ENCODE measurements at regions not wholly inside any gene's neighbourhood (a gene's known extent, or its start where the extent isn't known, plus 50 kb on each side); places are given as distances from the start of the nearest gene placed in this dataset.

GRCh38 chr16:72244853-72245252 is 72.9 kb upstream of the PMFBP1 start:
- H3K9me1 ChIP-seq (ENCODE audit: control insufficient read depth, insufficient read depth, low read length): no peaks in the 10 kb centered on the region
- no peak overlapping the region for H3K4me2 ChIP-seq (ENCODE audit: insufficient read depth, low read length)
- H3K4me1 ChIP-seq (replicated peaks in 1 of 2; ENCODE audit: control insufficient read depth in 2 of 2, insufficient read depth in 2 of 2, low read length in 2 of 2): no peaks in the 10 kb centered on the region
- FAIRE-seq: no peak
- no peaks in the 10 kb centered on the region for H3K79me2 ChIP-seq (ENCODE audit: control insufficient read depth, insufficient read depth, low read length)
- no peak overlapping the region for H3K27ac ChIP-seq (ENCODE audit: extremely low read depth, low read depth, low read length)
- no peaks in the 10 kb centered on the region for H4K20me1 ChIP-seq (replicated peaks; ENCODE audit: control insufficient read depth, insufficient read depth, low read length)
- peaks cover 0 to 2% of the 10 kb centered on the region in 2 experiments; a peak in 1 of 5 replicates for H3K27me3 ChIP-seq (ENCODE audit: control insufficient read depth in 2 of 2, insufficient read depth in 2 of 2, low read length in 2 of 2)
- TF ChIP-seq CTCF (IDR thresholded peaks at IDR 0.05 in 2 of 3, conservative IDR thresholded peaks at IDR 0.05 in 1 of 3; ENCODE audit: insufficient read depth in 2 of 3, low read depth in 1 of 3, low read length in 3 of 3) (peak in 1 of 3 experiments; percentile 25; a peak in 2 of 6 replicates), RAD21 (CRISPR knock-in tag; conservative IDR thresholded peaks at IDR 0.05 in 1 of 2, IDR thresholded peaks at IDR 0.05 in 1 of 2) (peak in 1 of 2 experiments; percentile 23; a peak in 1 of 4 replicates), KHSRP (IDR thresholded peaks at IDR 0.05) (no peak)
- POLR2A ChIA-PET: no interaction called here
- CTCF ChIA-PET (ENCODE audit: low intra/inter-chr PET ratio): interaction anchor here (1.1 kb wide), 1 partner anchor 223 kb away, joined by 4 read pairs; no protein-coding TSS in a partner anchor
- intact Hi-C loops (cut with micrococcal nuclease) (loop anchor here (5.0 kb wide), 1 partner anchor 222 kb away; no protein-coding TSS in a partner anchor), in situ Hi-C loops (cut with MboI) (no loop called here)
- BruUV-seq (replicated peaks): no TSS peak
- no peaks in the 10 kb centered on the region for H3K9me3 ChIP-seq (replicated peaks; ENCODE audit: control insufficient read depth, insufficient read depth, low read depth, low read length)
- H3K9ac ChIP-seq (ENCODE audit: insufficient read depth in 1 of 2, low read depth in 2 of 2, low read length in 2 of 2): no peak overlapping the region
- H3K4me3 ChIP-seq: no peak overlapping the region
- no peak for DNase-seq (ENCODE audit: extremely low read depth in 1 of 4, low spot score in 3 of 4)
- ATAC-seq: no peak
- H3K36me3 ChIP-seq (ENCODE audit: control insufficient read depth, insufficient read depth, low read length): no peaks in the 10 kb centered on the region
- H2AFZ ChIP-seq (ENCODE audit: low read depth, low read length): no peak overlapping the region
- WGBS (ENCODE audit: insufficient coverage, low coverage, missing lambda C conversion rate): 0% methylated on average over 5 of the region's 5 CpGs

- Histone ChIP-seq H3K4me3 (no peak overlapping the region), H3K79me2 (ENCODE audit: control insufficient read depth, insufficient read depth, low read length) (no peaks in the 10 kb centered on the region), H3K27me3 (ENCODE audit: control insufficient read depth in 2 of 2, insufficient read depth in 2 of 2, low read length in 2 of 2) (peaks cover 0 to 2% of the 10 kb centered on the region in 2 experiments; a peak in 1 of 5 replicates), H3K9me1 (ENCODE audit: control insufficient read depth, insufficient read depth, low read length) (no peaks in the 10 kb centered on the region), H3K4me2 (ENCODE audit: insufficient read depth, low read length) (no peak overlapping the region), H3K4me1 (replicated peaks in 1 of 2; ENCODE audit: control insufficient read depth in 2 of 2, insufficient read depth in 2 of 2, low read length in 2 of 2) (no peaks in the 10 kb centered on the region), H2AFZ (ENCODE audit: low read depth, low read length) (no peak overlapping the region), H3K9ac (ENCODE audit: insufficient read depth in 1 of 2, low read depth in 2 of 2, low read length in 2 of 2) (no peak overlapping the region), H4K20me1 (replicated peaks; ENCODE audit: control insufficient read depth, insufficient read depth, low read length) (no peaks in the 10 kb centered on the region), H3K9me3 (replicated peaks; ENCODE audit: control insufficient read depth, insufficient read depth, low read depth, low read length) (no peaks in the 10 kb centered on the region), H3K36me3 (ENCODE audit: control insufficient read depth, insufficient read depth, low read length) (no peaks in the 10 kb centered on the region), H3K27ac (ENCODE audit: extremely low read depth, low read depth, low read length) (no peak overlapping the region)
- no TSS peak for BruUV-seq (replicated peaks)
- no peak for FAIRE-seq
- intact Hi-C loops (cut with micrococcal nuclease) (loop anchor here (5.0 kb wide), 1 partner anchor 224 kb away; no protein-coding TSS in a partner anchor), in situ Hi-C loops (cut with MboI) (no loop called here)
- ChIA-PET POLR2A (interaction anchor here (0.6 kb wide), 1 partner anchor 912 kb away, joined by 4 read pairs; no protein-coding TSS in a partner anchor), CTCF (ENCODE audit: low intra/inter-chr PET ratio) (no interaction called here)
- WGBS (ENCODE audit: insufficient coverage, low coverage, missing lambda C conversion rate): 5% methylated on average over 4 of the region's 5 CpGs
- no peak for ATAC-seq
- no peak for DNase-seq (ENCODE audit: extremely low read depth in 1 of 4, low spot score in 3 of 4)
- TF ChIP-seq RAD51 (IDR thresholded peaks at IDR 0.05; ENCODE audit: borderline replicate concordance, low read depth): no peak
- no peak for TF ChIP-seq ZBED1 (IDR thresholded peaks at IDR 0.05)
- TF ChIP-seq NUFIP1 (IDR thresholded peaks at IDR 0.05; ENCODE audit: partially characterized antibody): no peak
- no peak for TF ChIP-seq ZNF280A (IDR thresholded peaks at IDR 0.05; ENCODE audit: low read depth, partially characterized antibody)
- TF ChIP-seq TAF15 (IDR thresholded peaks at IDR 0.05; ENCODE audit: low read depth, low read length): no peak
- TF ChIP-seq JUN (IDR thresholded peaks at IDR 0.05; ENCODE audit: borderline replicate concordance, low read depth, low read length): no peak
- TF ChIP-seq JUN (CRISPR knock-in tag; IDR thresholded peaks at IDR 0.05; ENCODE audit: borderline replicate concordance): no peak
- no peak for TF ChIP-seq GTF2E2 (tag; IDR thresholded peaks at IDR 0.05)
- TF ChIP-seq KAT8 (IDR thresholded peaks at IDR 0.05; ENCODE audit: low read depth): no peak
- no peak for TF ChIP-seq SUPT5H (IDR thresholded peaks at IDR 0.05)
- TF ChIP-seq MAFF (IDR thresholded peaks at IDR 0.05; ENCODE audit: low read length): no peak
- TF ChIP-seq EGR1 (conservative IDR thresholded peaks at IDR 0.05): no peak
- no peak for TF ChIP-seq ZNF583 (CRISPR knock-in tag; IDR thresholded peaks at IDR 0.05)
These were observed 71.7 kb upstream of the PMFBP1 start for GRCh38 chr16:72243621-72244020.

Data from K562 (cell line).